ENCODE measurements at regions not wholly inside any gene's neighbourhood (a gene's known extent, or its start where the extent isn't known, plus 50 kb on each side); places are given as distances from the start of the nearest gene placed in this dataset.

DNA sequence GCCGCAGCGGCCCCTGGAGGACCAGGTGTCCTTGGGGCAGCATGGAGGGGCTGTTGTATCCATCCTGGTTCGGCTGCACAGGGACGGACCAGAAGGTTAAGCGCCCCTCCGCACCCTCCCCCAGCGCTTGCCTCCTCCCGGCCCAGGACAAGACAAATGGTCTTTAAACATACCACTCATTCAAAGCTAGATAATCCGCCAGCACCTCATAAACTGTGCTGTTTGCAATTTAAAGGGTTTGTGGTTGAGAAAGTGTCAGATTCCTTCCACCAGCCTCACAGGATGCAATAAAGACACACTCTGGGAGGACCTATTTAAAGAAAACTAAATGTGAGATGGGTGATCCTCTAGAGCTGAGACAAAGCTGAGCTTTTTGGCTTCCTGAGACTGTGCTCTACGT is 426.2 kb upstream of the EEF2KMT start:
- TF ChIP-seq POLR2A (IDR thresholded peaks at IDR 0.05; ENCODE audit: extremely low read depth, insufficient read length) (no peak), MYC (IDR thresholded peaks at IDR 0.05; ENCODE audit: low read depth, low read length) (no peak)
- TF ChIP-seq, protein P1, sequence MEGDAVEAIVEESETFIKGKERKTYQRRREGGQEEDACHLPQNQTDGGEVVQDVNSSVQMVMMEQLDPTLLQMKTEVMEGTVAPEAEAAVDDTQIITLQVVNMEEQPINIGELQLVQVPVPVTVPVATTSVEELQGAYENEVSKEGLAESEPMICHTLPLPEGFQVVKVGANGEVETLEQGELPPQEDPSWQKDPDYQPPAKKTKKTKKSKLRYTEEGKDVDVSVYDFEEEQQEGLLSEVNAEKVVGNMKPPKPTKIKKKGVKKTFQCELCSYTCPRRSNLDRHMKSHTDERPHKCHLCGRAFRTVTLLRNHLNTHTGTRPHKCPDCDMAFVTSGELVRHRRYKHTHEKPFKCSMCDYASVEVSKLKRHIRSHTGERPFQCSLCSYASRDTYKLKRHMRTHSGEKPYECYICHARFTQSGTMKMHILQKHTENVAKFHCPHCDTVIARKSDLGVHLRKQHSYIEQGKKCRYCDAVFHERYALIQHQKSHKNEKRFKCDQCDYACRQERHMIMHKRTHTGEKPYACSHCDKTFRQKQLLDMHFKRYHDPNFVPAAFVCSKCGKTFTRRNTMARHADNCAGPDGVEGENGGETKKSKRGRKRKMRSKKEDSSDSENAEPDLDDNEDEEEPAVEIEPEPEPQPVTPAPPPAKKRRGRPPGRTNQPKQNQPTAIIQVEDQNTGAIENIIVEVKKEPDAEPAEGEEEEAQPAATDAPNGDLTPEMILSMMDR (IDR thresholded peaks at IDR 0.05; ENCODE audit: low read depth, low read length), result no peak
- TF ChIP-seq, protein P2, sequence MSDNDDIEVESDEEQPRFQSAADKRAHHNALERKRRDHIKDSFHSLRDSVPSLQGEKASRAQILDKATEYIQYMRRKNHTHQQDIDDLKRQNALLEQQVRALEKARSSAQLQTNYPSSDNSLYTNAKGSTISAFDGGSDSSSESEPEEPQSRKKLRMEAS (IDR thresholded peaks at IDR 0.05; ENCODE audit: low read depth, low read length), result no peak
- no peak overlapping the region for H3K4me3 ChIP-seq (ENCODE audit: low read depth, low read length)
- no peak for DNase-seq (ENCODE audit: low read depth)

DNA sequence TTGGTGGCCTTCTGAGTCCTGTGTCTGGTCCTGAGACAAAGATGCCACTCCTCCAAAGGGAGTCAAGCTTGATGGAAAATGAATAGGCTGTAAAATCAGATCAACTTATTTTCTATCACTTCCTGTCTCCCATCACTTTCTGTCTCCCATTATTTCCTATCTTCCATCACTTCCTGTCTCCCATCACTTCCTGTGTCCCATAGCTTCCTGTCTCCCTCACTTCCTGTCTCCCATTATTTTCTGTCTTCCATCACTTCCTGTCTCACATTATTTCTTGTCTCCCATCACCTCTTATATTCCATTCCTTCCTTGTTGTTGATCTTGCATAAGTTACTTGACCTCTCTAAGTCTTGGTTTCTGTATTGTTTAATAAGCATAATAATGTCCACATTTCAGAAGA is 418.5 kb upstream of the EEF2KMT start:
- H3K4me3 ChIP-seq (ENCODE audit: low read depth, low read length), result no peak overlapping the region
- no peak for DNase-seq (ENCODE audit: low read depth)

DNA sequence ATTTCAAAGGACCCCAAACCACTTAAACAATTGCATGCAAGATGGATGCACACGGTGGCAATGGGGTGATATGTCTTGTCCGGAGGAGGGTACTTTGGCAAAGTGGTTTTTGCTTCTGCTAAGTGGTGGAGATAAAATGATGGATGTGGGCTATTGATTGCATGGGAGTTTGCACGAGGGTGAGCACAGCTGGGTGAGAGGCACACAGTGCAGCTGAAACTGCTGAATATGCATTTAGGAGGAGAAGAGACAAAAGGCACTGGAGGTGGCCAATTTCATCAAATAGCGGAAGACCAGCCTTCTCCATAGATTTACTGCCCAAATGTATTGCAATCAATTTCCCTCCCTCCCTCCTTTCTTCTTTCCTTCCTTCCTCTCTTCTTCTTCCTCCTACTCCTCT is 414.4 kb upstream of the EEF2KMT start:
- no peak overlapping the region for H3K4me3 ChIP-seq (ENCODE audit: low read depth, low read length)
- TF ChIP-seq POLR2A (IDR thresholded peaks at IDR 0.05; ENCODE audit: extremely low read depth, insufficient read length), result no peak
- TF ChIP-seq, protein P1 (IDR thresholded peaks at IDR 0.05; ENCODE audit: low read depth, low read length), result no peak
- TF ChIP-seq, protein P2 (IDR thresholded peaks at IDR 0.05; ENCODE audit: low read depth, low read length), result no peak
- no peak for DNase-seq (ENCODE audit: low read depth)

More for the DNA sequence above, 418.5 kb upstream of the EEF2KMT start:
- TF ChIP-seq, protein P2 (IDR thresholded peaks at IDR 0.05; ENCODE audit: low read depth, low read length), result no peak

DNA sequence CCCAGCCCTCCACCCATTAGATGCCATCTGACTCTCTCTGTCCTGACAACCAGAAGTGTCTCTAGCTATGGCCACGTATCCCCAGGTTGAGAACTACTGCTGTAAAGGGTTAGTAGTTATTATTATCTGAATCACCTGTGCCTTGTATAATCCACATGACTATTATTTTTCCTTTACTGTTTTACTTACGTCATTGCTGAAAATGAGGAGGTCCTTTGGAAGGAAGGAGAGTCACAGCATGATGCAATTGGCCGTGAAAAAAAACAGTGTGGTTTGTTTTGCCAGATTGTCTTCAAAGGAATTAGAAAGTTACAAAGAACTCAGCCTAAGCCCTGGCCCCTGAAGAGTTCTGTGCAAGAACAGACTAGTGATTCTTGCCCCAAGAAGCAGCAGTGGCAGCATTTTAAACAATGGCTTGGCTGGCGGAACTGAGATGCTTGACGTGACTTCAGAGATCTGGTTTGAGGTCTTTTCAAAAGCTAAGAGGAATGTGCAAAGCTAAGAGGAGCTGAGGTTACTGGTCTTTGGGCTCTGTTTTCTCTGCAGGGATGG is 413.3 kb upstream of the EEF2KMT start:
- no peak overlapping the region for H3K4me3 ChIP-seq (ENCODE audit: low read depth, low read length)
- TF ChIP-seq MYC (IDR thresholded peaks at IDR 0.05; ENCODE audit: low read depth, low read length) (no peak), POLR2A (IDR thresholded peaks at IDR 0.05; ENCODE audit: extremely low read depth, insufficient read length) (no peak)
- TF ChIP-seq, protein P1 (IDR thresholded peaks at IDR 0.05; ENCODE audit: low read depth, low read length), result no peak
- TF ChIP-seq, protein P2 (IDR thresholded peaks at IDR 0.05; ENCODE audit: low read depth, low read length), result no peak
- no peak for DNase-seq (ENCODE audit: low read depth)

DNA sequence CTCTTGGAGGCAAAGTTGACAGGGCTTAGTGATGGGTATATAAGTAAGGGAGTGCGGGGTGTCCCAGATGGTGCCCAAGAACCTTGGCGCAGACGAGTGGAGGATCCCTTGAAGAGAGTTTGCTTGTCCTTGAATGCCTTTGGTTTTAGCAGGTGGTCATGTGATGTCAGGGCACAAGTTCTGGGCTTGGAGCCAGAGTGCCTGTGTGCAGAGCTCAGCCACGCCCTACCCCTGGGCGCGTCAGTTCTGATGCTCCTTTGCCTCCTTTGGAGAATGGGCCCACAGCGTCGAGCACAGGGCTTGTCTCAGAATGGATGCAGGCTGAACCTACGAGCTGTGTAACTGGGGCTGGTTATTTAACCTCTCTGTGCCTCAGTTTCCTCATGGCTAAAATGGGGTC is 412.2 kb upstream of the EEF2KMT start:
- DNase-seq (ENCODE audit: low read depth), result no peak
- TF ChIP-seq MYC (IDR thresholded peaks at IDR 0.05; ENCODE audit: low read depth, low read length), result no peak
- TF ChIP-seq, protein P1 (IDR thresholded peaks at IDR 0.05; ENCODE audit: low read depth, low read length), result no peak
- TF ChIP-seq, protein P2 (IDR thresholded peaks at IDR 0.05; ENCODE audit: low read depth, low read length), result no peak
- no peak for TF ChIP-seq POLR2A (IDR thresholded peaks at IDR 0.05; ENCODE audit: extremely low read depth, insufficient read length)
- H3K4me3 ChIP-seq (ENCODE audit: low read depth, low read length), result no peak overlapping the region

DNA sequence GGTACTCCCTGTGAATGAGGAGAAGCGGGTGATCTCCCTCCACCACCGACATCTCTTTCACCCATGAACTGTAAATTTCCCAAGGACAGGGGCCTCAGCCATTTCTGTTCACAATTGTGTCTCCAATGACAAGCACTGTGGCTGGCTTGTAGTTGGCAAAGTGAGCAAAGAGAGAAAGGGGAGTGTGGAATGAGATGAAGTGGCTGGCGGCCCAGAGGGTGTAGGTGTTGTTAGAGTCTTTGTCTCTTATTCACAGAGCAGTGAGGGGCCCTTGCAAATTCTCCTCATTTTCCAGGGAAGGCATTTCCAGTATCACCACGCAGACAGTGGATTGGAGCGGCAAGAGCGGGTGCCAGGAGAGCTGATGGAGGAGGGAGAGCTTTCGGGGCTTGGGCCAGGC is 411.7 kb upstream of the EEF2KMT start:
- TF ChIP-seq, protein P2 (IDR thresholded peaks at IDR 0.05; ENCODE audit: low read depth, low read length), result no peak
- TF ChIP-seq, protein P1 (IDR thresholded peaks at IDR 0.05; ENCODE audit: low read depth, low read length), result no peak
- no peak for TF ChIP-seq POLR2A (IDR thresholded peaks at IDR 0.05; ENCODE audit: extremely low read depth, insufficient read length)
- TF ChIP-seq MYC (IDR thresholded peaks at IDR 0.05; ENCODE audit: low read depth, low read length), result no peak
- no peak for DNase-seq (ENCODE audit: low read depth)
- no peak overlapping the region for H3K4me3 ChIP-seq (ENCODE audit: low read depth, low read length)
